NCI-H146 (cell line): ENCODE measurements at regions not wholly inside any gene's neighbourhood (a gene's known extent, or its start where the extent isn't known, plus 50 kb on each side); places are given as distances from the start of the nearest gene placed in this dataset.

Source experiments
- DNase-seq: peaks from one replicate; lab custom pipeline; 2025; lab: John Stamatoyannopoulos, UW

DNA sequence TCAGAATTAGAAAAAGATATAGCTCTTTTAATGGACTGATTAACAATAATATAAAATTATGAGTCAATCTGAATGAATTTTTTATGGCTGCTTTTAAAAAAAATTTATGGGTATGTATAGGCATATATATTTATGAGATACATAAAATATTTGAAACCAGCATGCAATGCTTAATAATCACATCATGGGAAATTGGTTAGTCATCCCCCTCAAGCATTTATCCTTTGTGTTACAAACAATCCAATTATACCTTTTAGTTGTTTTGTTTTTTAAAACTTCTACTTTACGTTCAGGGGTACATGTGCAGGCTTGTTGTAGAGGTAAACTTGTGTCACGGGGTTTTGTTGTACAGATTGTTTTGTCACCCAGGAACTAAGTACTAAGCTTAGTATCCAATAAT, 63.4 kb upstream of the HMGCLL1 start:
- no peak for DNase-seq

DNA sequence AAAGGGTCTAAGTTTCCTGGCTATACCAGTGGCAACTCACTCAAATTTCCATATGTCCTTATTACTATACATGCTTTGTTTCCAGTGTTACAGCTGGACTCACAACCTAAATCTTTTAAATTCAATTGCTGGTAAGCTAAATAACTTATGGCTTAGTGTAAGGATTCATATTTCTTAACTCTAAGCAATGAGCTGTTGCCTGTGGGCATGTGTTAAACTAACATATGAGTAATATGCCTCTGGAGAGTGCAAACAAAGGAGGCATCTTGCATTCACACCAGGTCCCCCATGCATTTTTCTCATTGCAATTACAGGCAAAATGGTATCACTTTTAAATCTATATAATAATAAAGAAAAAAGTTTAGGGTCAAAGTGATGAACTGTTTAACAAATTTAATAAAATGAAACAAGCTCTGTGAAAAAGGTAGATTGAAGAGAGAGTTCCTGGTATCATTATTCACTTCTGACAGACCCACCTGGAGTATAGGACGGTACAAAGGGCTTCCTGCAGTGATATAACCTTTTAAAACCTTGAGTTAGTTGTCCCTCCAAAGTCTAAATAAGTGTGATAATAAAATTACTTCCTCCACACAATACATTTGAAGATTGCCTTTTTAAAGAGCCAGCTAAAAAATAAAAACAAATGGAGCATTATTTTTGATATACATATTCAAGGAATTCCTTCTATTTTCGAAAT, 57.6 kb upstream of the HMGCLL1 start:
- DNase-seq: peak; percentile 10

DNA sequence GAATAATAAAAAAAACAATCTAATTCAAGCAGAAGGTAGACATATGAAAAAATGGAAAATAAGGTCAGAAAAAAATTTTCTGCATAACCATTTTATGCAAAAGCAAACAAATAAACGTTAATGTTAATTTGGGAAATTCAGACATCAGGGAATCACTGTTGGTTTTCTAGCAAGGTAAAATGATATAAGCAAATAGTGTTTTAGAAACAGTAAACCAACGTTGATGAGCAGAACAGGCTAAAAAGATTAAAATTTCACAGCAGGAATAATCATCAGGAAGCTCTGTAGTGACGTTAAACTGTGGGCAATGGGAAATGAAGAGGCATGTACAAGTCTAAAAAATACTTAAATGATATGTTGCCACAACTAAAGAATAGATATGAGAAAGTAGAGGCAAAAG, 54.5 kb upstream of the HMGCLL1 start:
- no peak for DNase-seq

DNA sequence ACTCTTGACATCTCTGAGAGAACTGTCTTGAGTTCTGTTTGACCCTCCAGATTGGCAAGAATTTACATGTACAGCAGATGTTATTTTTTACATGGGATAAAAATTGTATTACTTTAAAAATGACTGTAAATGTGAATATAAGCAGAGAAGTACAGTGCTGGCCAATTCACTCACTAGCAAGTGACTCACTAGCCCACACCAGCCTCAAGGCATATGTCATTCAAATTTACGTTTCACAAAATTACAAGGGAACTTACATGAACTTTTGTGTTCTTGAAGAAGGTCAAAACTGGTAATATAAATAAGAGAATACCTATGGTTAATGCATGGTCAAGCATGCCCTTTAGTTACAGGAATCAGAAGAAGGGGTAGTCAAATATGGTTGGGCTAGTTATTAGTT, 54.0 kb upstream of the HMGCLL1 start:
- DNase-seq: no peak
